Gastrocnemius medialis (tissue), 4 donors: ENCODE measurements at regions not wholly inside any gene's neighbourhood (a gene's known extent, or its start where the extent isn't known, plus 50 kb on each side); places are given as distances from the start of the nearest gene placed in this dataset.

Experiments used
- CTCF ChIP-seq, 5 experiments: fragments of 450-650 bp in 3 of 5; fragments of 200-600 bp in 2 of 5; sonication (generic) in 2 of 5; IDR thresholded peaks in 4 of 5; conservative IDR thresholded peaks in 1 of 5; 1 replicate in 4 of 5; 2 replicates in 1 of 5; pipeline ENCODE4 v1.5.1; 2016 to 2019; ENCODE audit warnings: antibody characterized with exemption in 5 of 5, mild to moderate bottlenecking in 3 of 5, moderate library complexity in 3 of 5
- POLR2A ChIP-seq, 2 donors: fragments of 450-650 bp; IDR thresholded peaks; one replicate each; pipeline ENCODE4 v1.6.1; 2017; ENCODE audit warnings: antibody characterized with exemption in 2 of 2, mild to moderate bottlenecking in 2 of 2, moderate library complexity in 2 of 2

- TF ChIP-seq POLR2A (IDR thresholded peaks at IDR 0.05) (no peak), CTCF (IDR thresholded peaks at IDR 0.05 in 4 of 5, conservative IDR thresholded peaks at IDR 0.05 in 1 of 5) (no peak)
These were observed 119.0 kb upstream of the SGK1 start for GRCh38 chr6:134436950-134437349.
